Adrenal gland (tissue), 9 donors: ENCODE measurements at regions not wholly inside any gene's neighbourhood (a gene's known extent, or its start where the extent isn't known, plus 50 kb on each side); places are given as distances from the start of the nearest gene placed in this dataset.

ENCODE experiments used
- DNase-seq, 7 donors: peaks; one replicate each; pipeline ENCODE4 v3.0.0-alpha.2; 2019 to 2020
- H3K27ac ChIP-seq, 5 donors: fragments of 200-600 bp; sonication (generic) in 4 of 5; 1 replicate in 3 of 5; 2 replicates in 2 of 5; pipeline versions ENCODE4 v1.5.1 to v1.8.0; 2016 to 2020; ENCODE audit warnings: mild to moderate bottlenecking in 1 of 5
- H3K27me3 ChIP-seq: fragments of 200-600 bp; 2 replicates; pipeline ENCODE4 v1.8.0; 2021
- H3K36me3 ChIP-seq, 2 donors: fragments of 200-600 bp; replicated peaks in 1 of 2; 1 replicate in 1 of 2; 2 replicates in 1 of 2; pipeline versions ENCODE4 v1.5.1 to v1.8.0; 2018 to 2022
- H3K4me1 ChIP-seq, 2 donors: fragments of 200-600 bp; replicated peaks in 1 of 2; 1 replicate in 1 of 2; 2 replicates in 1 of 2; pipeline versions ENCODE4 v1.5.1 to v1.8.0; 2018 to 2021
- H3K4me3 ChIP-seq, 4 donors: fragments of 200-600 bp; sonication (generic) in 3 of 4; one replicate each; pipeline ENCODE4 v1.5.1; 2016 to 2018
- H3K9me3 ChIP-seq, 3 donors: fragments of 200-600 bp; sonication (generic) in 1 of 3; replicated peaks in 1 of 3; 1 replicate in 2 of 3; 2 replicates in 1 of 3; pipeline versions ENCODE4 v1.5.1 to v1.8.0; 2016 to 2021
- POLR2A ChIP-seq, 2 donors: fragments of 450-650 bp; IDR thresholded peaks; one replicate each; pipeline ENCODE4 v1.6.1; 2017; ENCODE audit warnings: antibody characterized with exemption in 2 of 2, mild to moderate bottlenecking in 2 of 2, moderate library complexity in 1 of 2
- WGBS, 4 donors: extraction: QIAGEN DNeasy Blood & Tissue Kit in 2 of 4; methylation state at CpG; one replicate each; pipeline versions ENCODE4 v1.1.5 to v1.1.7; 2013 to 2017; 5-methylcytosine and 5-hydroxymethylcytosine counted together
- intact Hi-C, 2 donors: fragments of 100-400 bp; cut with DNase I; formaldehyde crosslinking; loops; one replicate each; pipeline versions ENCODE4 v1.14.1 to v1.15.0; 2022 to 2023
- TF ChIP-seq, protein P1 (sequence below), 6 experiments: fragments of 450-650 bp in 4 of 6; fragments of 200-600 bp in 2 of 6; sonication (generic) in 1 of 6; IDR thresholded peaks; 1 replicate in 5 of 6; 2 replicates in 1 of 6; pipeline versions ENCODE4 v1.5.1 to v1.8.0; 2016 to 2021; ENCODE audit warnings: antibody characterized with exemption in 6 of 6, mild to moderate bottlenecking in 2 of 6, moderate library complexity in 1 of 6
- donor health status: healthy with polysubstance abuse.
- donor health status: Bipolar disorder and iron deficiency.
- donor health status: DM: yes; HTN: yes; CAD: no.
- donor health status: DM: no; HTN: no; CAD: no.
- donor health status: DM: no; HTN: no; CAD: no.

GRCh38 chr9:20148416-20148815 is 359.6 kb upstream of the SLC24A2 start:
- Histone ChIP-seq H3K27ac (no peak overlapping the region), H3K27me3 (peaks cover 7% of the 10 kb centered on the region), H3K4me1 (no peaks in the 10 kb centered on the region), H3K36me3 (no peaks in the 10 kb centered on the region), H3K9me3 (no peaks in the 10 kb centered on the region), H3K4me3 (no peak overlapping the region)
- intact Hi-C loops = no loop called here
- DNase-seq = no peak
- TF ChIP-seq, protein P1, sequence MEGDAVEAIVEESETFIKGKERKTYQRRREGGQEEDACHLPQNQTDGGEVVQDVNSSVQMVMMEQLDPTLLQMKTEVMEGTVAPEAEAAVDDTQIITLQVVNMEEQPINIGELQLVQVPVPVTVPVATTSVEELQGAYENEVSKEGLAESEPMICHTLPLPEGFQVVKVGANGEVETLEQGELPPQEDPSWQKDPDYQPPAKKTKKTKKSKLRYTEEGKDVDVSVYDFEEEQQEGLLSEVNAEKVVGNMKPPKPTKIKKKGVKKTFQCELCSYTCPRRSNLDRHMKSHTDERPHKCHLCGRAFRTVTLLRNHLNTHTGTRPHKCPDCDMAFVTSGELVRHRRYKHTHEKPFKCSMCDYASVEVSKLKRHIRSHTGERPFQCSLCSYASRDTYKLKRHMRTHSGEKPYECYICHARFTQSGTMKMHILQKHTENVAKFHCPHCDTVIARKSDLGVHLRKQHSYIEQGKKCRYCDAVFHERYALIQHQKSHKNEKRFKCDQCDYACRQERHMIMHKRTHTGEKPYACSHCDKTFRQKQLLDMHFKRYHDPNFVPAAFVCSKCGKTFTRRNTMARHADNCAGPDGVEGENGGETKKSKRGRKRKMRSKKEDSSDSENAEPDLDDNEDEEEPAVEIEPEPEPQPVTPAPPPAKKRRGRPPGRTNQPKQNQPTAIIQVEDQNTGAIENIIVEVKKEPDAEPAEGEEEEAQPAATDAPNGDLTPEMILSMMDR (IDR thresholded peaks at IDR 0.05) = no peak
- no peak for TF ChIP-seq POLR2A (IDR thresholded peaks at IDR 0.05)
- WGBS, 4 donors = 82 to 93% (median 91%) methylated on average over 2 of the region's 2 CpGs

DNA sequence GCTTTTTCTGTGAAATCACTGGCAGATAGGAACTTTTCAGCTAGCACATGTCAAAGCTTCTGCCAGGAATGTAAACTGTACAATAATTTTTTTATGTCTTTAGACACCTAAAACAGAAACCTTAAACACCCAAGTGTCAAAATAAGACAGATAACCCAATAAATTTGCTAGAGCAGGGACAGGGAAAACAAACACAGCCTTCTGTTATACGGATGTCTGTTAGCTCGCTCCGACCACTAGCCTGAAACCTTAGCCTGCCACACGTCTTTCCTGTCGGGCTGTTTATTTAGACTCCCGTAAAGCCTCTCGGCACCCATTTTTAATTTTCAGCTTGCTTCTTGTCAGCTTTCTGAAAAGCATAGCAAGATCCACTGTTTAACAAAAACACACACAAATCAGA is 355.4 kb upstream of the SLC24A2 start:
- intact Hi-C loops = no loop called here
- Histone ChIP-seq H3K4me1 (no peaks in the 10 kb centered on the region), H3K9me3 (no peaks in the 10 kb centered on the region), H3K36me3 (no peaks in the 10 kb centered on the region), H3K27ac (no peak overlapping the region), H3K27me3 (peaks cover 7% of the 10 kb centered on the region), H3K4me3 (no peak overlapping the region)
- DNase-seq = no peak
- TF ChIP-seq POLR2A (IDR thresholded peaks at IDR 0.05) = no peak
- TF ChIP-seq, protein P1 (IDR thresholded peaks at IDR 0.05) = no peak
- 10 to 16% (median 13%) methylated on average over 7 of the region's 7 CpGs for WGBS, 4 donors

- peaks cover 4% of the 10 kb centered on the region for H3K27me3 ChIP-seq
- no peak overlapping the region for H3K27ac ChIP-seq
- 81 to 86% (median 85%) methylated on average over 9 of the region's 9 CpGs for WGBS, 4 donors
- no peak for DNase-seq
- H3K4me1 ChIP-seq = no peaks in the 10 kb centered on the region
- H3K4me3 ChIP-seq = no peak overlapping the region
- TF ChIP-seq, protein P1 (IDR thresholded peaks at IDR 0.05) = no peak
- no peak for TF ChIP-seq POLR2A (IDR thresholded peaks at IDR 0.05)
- no peaks in the 10 kb centered on the region for H3K9me3 ChIP-seq
- H3K36me3 ChIP-seq = no peaks in the 10 kb centered on the region
- intact Hi-C loops = no loop called here
Measured at GRCh38 chr9:20139763-20140290, 351.0 kb upstream of the SLC24A2 start.

DNA sequence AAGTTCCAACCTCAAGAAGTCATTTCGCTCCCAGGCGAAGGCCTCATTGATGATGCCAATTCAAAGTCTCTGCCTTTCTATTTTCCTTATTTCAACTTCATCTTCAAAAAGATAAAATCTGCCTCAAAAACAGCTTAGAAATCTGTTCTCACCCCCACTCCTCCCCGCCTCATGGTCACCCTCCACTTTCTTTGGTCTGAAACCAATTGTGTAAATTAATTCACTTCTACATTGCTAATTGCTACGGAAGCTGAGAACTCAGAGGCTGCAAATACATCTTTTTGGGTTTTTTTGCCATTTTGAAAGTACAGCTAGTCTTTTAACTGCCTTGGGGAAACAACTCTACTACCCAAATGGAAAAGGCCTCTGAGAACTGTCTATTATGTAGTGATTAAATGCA is 350.0 kb upstream of the SLC24A2 start:
- DNase-seq = no peak
- Histone ChIP-seq H3K27ac (no peak overlapping the region), H3K36me3 (no peaks in the 10 kb centered on the region), H3K27me3 (no peaks in the 10 kb centered on the region), H3K9me3 (no peaks in the 10 kb centered on the region), H3K4me1 (no peaks in the 10 kb centered on the region), H3K4me3 (no peak overlapping the region)
- no peak for TF ChIP-seq POLR2A (IDR thresholded peaks at IDR 0.05)
- TF ChIP-seq, protein P1 (IDR thresholded peaks at IDR 0.05) = no peak
- intact Hi-C loops = no loop called here
- WGBS, 4 donors = 86 to 94% (median 91%) methylated on average over 4 of the region's 4 CpGs
